WTC11 (cell line): ENCODE measurements at regions not wholly inside any gene's neighbourhood (a gene's known extent, or its start where the extent isn't known, plus 50 kb on each side); places are given as distances from the start of the nearest gene placed in this dataset.
A peak's percentile ranks its signal among the peaks of the same experiment; 100 is the strongest.

Experiments used
- ATAC-seq: fragments of 200-7000 bp; cut with Tn5 transposase; 2 replicates; pipeline ENCODE4 v1.10.0; 2021; ENCODE audit warnings: mild to moderate bottlenecking, moderate library complexity
- CTCF ChIA-PET: fragments of 300-600 bp; sonication (Branson Sonifier 250); formaldehyde crosslinking; loops from one replicate; lab custom pipeline; 2021; ENCODE audit warnings: antibody characterized with exemption; lab: Charles Lee
- POLR2A ChIA-PET: fragments of 350-600 bp; sonication (Branson Sonifier 250); formaldehyde crosslinking; loops from one replicate; lab custom pipeline; 2021; ENCODE audit warnings: antibody characterized with exemption; lab: Charles Lee
- DNase-seq: peaks from one replicate; pipeline ENCODE4 v3.0.0; 2021; ENCODE audit warnings: low spot score
- H3K27ac Mint-ChIP-seq: 2 replicates; pipeline ENCODE4 v1.8.0; 2021; ENCODE audit warnings: mixed read lengths
- H3K27me3 Mint-ChIP-seq: 2 replicates; pipeline ENCODE4 v1.8.0; 2021; ENCODE audit warnings: low read depth, mild to moderate bottlenecking, moderate library complexity, mixed read lengths
- H3K36me3 Mint-ChIP-seq: 2 replicates; pipeline ENCODE4 v1.8.0; 2021; ENCODE audit warnings: mixed read lengths
- H3K4me1 Mint-ChIP-seq: 2 replicates; pipeline ENCODE4 v1.8.0; 2022; ENCODE audit warnings: mixed read lengths
- H3K4me3 Mint-ChIP-seq: 2 replicates; pipeline ENCODE4 v1.8.0; 2021; ENCODE audit warnings: mild to moderate bottlenecking, moderate library complexity, mixed read lengths
- H3K9me3 Mint-ChIP-seq: 2 replicates; pipeline ENCODE4 v1.8.0; 2021; ENCODE audit warnings: mixed read lengths
- EMX1 ChIP-seq: fragments of 250-450 bp; sonication (Bioruptor Pico); IDR thresholded peaks from 2 replicates; pipeline ENCODE4 v1.8.0; 2021; ENCODE audit warnings: mild to moderate bottlenecking
- ETV6 ChIP-seq: sonication (generic); formaldehyde crosslinking; IDR thresholded peaks from 2 replicates; pipeline ENCODE4 v1.8.1; 2022; ENCODE audit warnings: mild to moderate bottlenecking, missing genetic modification reagents
- HMGA2 ChIP-seq: fragments of 250-450 bp; sonication (Bioruptor Pico); IDR thresholded peaks from 2 replicates; pipeline ENCODE4 v1.4.0; 2021; ENCODE audit warnings: mild to moderate bottlenecking, moderate library complexity
- JUN ChIP-seq: sonication (generic); formaldehyde crosslinking; IDR thresholded peaks from 2 replicates; pipeline ENCODE4 v1.8.0; 2023; ENCODE audit warnings: mild to moderate bottlenecking, missing genetic modification reagents
- PRRX2 ChIP-seq: fragments of 250-450 bp; sonication (Bioruptor Pico); IDR thresholded peaks from 2 replicates; pipeline ENCODE4 v1.8.0; 2021; ENCODE audit warnings: mild to moderate bottlenecking
- SOX15 ChIP-seq: fragments of 250-450 bp; sonication (Bioruptor Pico); IDR thresholded peaks from 2 replicates; pipeline ENCODE4 v1.9.0; 2021; ENCODE audit warnings: mild to moderate bottlenecking
- SP1 ChIP-seq: sonication (generic); formaldehyde crosslinking; conservative IDR thresholded peaks from 2 replicates; pipeline ENCODE4 v1.8.1; 2022; ENCODE audit warnings: missing genetic modification reagents
- ZNF138 ChIP-seq: sonication (generic); formaldehyde crosslinking; conservative IDR thresholded peaks from 2 replicates; pipeline ENCODE4 v1.8.1; 2022; ENCODE audit warnings: mild to moderate bottlenecking, moderate library complexity, missing genetic modification reagents
- ZNF232 ChIP-seq: sonication (generic); formaldehyde crosslinking; IDR thresholded peaks from 2 replicates; pipeline ENCODE4 v1.8.0; 2022; ENCODE audit warnings: mild to moderate bottlenecking, missing genetic modification reagents
- ZNF317 ChIP-seq: sonication (generic); formaldehyde crosslinking; IDR thresholded peaks from 2 replicates; pipeline ENCODE4 v1.8.1; 2023; ENCODE audit warnings: low read depth, mild to moderate bottlenecking, moderate library complexity, missing genetic modification reagents, borderline replicate concordance
- TF ChIP-seq, protein P1 (sequence below): fragments of 250-450 bp; sonication (Bioruptor Pico); IDR thresholded peaks from 2 replicates; pipeline ENCODE4 v1.9.0; 2021; ENCODE audit warnings: mild to moderate bottlenecking
- TF ChIP-seq, protein P2 (sequence below): sonication (generic); formaldehyde crosslinking; IDR thresholded peaks from 2 replicates; pipeline ENCODE4 v1.8.0; 2023; ENCODE audit warnings: missing genetic modification reagents, mild to moderate bottlenecking, borderline replicate concordance
- TF ChIP-seq, protein P3 (sequence below): sonication (generic); formaldehyde crosslinking; IDR thresholded peaks from 2 replicates; pipeline ENCODE4 v1.8.1; 2022; ENCODE audit warnings: low read depth, missing genetic modification reagents, borderline replicate concordance
- TF ChIP-seq, protein P4 (sequence below): sonication (generic); formaldehyde crosslinking; conservative IDR thresholded peaks from 2 replicates; pipeline ENCODE4 v1.8.1; 2022; ENCODE audit warnings: mild to moderate bottlenecking, missing genetic modification reagents
- TF ChIP-seq, protein P5 (sequence below): fragments of 200-600 bp; IDR thresholded peaks from 2 replicates; pipeline ENCODE4 v1.8.0; 2022; ENCODE audit warnings: antibody characterized with exemption
- TF ChIP-seq, protein P6 (sequence below): sonication (generic); formaldehyde crosslinking; IDR thresholded peaks from 2 replicates; pipeline ENCODE4 v1.8.0; 2023; ENCODE audit warnings: missing genetic modification reagents
- TF ChIP-seq, protein P7 (sequence below): fragments of 250-450 bp; sonication (Bioruptor Pico); conservative IDR thresholded peaks from 2 replicates; pipeline ENCODE4 v1.9.0; 2021; ENCODE audit warnings: mild to moderate bottlenecking

DNA sequence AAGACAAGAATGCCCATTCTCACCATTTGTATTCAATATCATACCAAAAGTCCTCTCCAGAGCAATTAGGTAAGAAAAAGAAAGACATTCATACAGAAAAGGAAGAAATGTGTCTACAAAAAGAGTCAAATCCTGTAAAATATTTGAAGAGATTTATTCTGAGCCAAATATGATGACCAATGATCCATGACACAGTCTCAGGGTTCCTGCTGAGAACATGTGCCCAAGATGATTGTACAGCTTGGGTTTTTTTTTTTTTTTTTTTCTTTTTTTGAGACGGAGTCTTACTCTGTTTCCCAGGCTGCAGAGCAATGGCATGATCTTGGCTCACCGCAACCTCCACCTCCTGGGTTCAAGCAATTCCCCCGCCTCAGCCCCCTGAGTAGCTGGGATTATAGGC, 296.2 kb downstream of the C12orf75 start:
- DNase-seq: no peak
- no peak overlapping the region for H3K27ac Mint-ChIP-seq
- POLR2A ChIA-PET: no interaction called here
- no peaks in the 10 kb centered on the region for H3K9me3 Mint-ChIP-seq
- CTCF ChIA-PET: interaction anchor here (0.7 to 1.4 kb wide), 4 partner anchors 32 to 371 kb away, joined by 3 to 4 read pairs (median 4); no protein-coding TSS in a partner anchor
- ATAC-seq: no peak
- H3K36me3 Mint-ChIP-seq: peaks cover 2% of the 10 kb centered on the region; the same call in 1 of the 2 replicates
- TF ChIP-seq, protein P1, sequence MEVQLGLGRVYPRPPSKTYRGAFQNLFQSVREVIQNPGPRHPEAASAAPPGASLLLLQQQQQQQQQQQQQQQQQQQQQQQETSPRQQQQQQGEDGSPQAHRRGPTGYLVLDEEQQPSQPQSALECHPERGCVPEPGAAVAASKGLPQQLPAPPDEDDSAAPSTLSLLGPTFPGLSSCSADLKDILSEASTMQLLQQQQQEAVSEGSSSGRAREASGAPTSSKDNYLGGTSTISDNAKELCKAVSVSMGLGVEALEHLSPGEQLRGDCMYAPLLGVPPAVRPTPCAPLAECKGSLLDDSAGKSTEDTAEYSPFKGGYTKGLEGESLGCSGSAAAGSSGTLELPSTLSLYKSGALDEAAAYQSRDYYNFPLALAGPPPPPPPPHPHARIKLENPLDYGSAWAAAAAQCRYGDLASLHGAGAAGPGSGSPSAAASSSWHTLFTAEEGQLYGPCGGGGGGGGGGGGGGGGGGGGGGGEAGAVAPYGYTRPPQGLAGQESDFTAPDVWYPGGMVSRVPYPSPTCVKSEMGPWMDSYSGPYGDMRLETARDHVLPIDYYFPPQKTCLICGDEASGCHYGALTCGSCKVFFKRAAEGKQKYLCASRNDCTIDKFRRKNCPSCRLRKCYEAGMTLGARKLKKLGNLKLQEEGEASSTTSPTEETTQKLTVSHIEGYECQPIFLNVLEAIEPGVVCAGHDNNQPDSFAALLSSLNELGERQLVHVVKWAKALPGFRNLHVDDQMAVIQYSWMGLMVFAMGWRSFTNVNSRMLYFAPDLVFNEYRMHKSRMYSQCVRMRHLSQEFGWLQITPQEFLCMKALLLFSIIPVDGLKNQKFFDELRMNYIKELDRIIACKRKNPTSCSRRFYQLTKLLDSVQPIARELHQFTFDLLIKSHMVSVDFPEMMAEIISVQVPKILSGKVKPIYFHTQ: no peak
- no peak for TF ChIP-seq ZNF138 (CRISPR knock-in tag)
- no peak for TF ChIP-seq HMGA2 (CRISPR knock-in tag)
- TF ChIP-seq, protein P2, sequence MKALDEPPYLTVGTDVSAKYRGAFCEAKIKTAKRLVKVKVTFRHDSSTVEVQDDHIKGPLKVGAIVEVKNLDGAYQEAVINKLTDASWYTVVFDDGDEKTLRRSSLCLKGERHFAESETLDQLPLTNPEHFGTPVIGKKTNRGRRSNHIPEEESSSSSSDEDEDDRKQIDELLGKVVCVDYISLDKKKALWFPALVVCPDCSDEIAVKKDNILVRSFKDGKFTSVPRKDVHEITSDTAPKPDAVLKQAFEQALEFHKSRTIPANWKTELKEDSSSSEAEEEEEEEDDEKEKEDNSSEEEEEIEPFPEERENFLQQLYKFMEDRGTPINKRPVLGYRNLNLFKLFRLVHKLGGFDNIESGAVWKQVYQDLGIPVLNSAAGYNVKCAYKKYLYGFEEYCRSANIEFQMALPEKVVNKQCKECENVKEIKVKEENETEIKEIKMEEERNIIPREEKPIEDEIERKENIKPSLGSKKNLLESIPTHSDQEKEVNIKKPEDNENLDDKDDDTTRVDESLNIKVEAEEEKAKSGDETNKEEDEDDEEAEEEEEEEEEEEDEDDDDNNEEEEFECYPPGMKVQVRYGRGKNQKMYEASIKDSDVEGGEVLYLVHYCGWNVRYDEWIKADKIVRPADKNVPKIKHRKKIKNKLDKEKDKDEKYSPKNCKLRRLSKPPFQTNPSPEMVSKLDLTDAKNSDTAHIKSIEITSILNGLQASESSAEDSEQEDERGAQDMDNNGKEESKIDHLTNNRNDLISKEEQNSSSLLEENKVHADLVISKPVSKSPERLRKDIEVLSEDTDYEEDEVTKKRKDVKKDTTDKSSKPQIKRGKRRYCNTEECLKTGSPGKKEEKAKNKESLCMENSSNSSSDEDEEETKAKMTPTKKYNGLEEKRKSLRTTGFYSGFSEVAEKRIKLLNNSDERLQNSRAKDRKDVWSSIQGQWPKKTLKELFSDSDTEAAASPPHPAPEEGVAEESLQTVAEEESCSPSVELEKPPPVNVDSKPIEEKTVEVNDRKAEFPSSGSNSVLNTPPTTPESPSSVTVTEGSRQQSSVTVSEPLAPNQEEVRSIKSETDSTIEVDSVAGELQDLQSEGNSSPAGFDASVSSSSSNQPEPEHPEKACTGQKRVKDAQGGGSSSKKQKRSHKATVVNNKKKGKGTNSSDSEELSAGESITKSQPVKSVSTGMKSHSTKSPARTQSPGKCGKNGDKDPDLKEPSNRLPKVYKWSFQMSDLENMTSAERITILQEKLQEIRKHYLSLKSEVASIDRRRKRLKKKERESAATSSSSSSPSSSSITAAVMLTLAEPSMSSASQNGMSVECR: no peak
- H3K4me3 Mint-ChIP-seq: no peak overlapping the region
- no peaks in the 10 kb centered on the region for H3K27me3 Mint-ChIP-seq
- peaks cover 18% of the 10 kb centered on the region for H3K4me1 Mint-ChIP-seq

DNA sequence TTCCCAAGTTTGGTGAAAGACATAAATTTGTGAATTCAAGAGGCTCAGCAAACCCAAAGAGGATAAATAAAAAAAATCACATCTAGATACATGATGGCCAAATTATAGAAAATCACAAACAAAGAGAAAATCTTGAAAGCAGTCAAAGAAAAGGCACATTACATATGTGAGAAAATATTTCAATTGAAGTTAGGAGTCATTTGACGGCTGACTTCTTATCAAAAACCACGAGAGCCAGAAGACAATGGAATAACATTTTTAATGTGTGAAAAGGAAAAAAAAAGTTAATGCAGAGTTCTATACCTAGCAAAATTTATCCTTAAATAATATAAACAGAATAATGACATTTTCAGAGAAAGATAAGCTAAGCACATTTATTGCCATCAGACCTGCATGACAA, 307.0 kb downstream of the C12orf75 start:
- peaks cover 29% of the 10 kb centered on the region for H3K36me3 Mint-ChIP-seq

DNA sequence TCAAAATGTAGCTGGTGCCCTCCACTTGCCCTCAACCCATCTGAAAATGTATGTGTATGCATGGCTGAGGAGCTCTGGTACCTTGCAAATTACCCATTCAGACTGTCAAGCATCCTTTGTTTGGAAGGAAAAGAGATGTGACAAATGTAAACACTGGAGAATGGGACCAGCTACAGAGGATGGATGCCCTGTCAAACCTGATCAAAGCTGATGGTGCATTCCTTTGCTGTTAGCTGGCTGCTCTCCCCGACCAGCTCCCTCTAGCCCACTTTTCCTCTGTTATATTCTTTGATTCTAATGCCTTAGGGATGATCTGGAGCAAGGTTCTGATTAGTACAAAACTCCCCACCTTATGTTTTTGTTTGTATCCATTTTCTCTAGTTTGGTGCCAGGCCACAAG, 310.3 kb downstream of the C12orf75 start:
- H3K27me3 Mint-ChIP-seq: no peaks in the 10 kb centered on the region; the same call in 1 of the 2 replicates
- H3K36me3 Mint-ChIP-seq: peaks cover 29% of the 10 kb centered on the region
- ATAC-seq: no peak
- ChIA-PET POLR2A (no interaction called here), CTCF (no interaction called here)
- no peak overlapping the region for H3K27ac Mint-ChIP-seq
- no peak for DNase-seq
- peaks cover 36% of the 10 kb centered on the region for H3K9me3 Mint-ChIP-seq
- no peak overlapping the region for H3K4me3 Mint-ChIP-seq
- peaks cover 22% of the 10 kb centered on the region for H3K4me1 Mint-ChIP-seq
- TF ChIP-seq PRRX2 (CRISPR knock-in tag) (no peak), JUN (CRISPR knock-in tag) (no peak), EMX1 (CRISPR knock-in tag) (no peak), SOX15 (no peak), ETV6 (CRISPR knock-in tag) (no peak), SP1 (no peak)
- TF ChIP-seq, protein P3, sequence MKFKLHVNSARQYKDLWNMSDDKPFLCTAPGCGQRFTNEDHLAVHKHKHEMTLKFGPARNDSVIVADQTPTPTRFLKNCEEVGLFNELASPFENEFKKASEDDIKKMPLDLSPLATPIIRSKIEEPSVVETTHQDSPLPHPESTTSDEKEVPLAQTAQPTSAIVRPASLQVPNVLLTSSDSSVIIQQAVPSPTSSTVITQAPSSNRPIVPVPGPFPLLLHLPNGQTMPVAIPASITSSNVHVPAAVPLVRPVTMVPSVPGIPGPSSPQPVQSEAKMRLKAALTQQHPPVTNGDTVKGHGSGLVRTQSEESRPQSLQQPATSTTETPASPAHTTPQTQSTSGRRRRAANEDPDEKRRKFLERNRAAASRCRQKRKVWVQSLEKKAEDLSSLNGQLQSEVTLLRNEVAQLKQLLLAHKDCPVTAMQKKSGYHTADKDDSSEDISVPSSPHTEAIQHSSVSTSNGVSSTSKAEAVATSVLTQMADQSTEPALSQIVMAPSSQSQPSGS (CRISPR knock-in tag): no peak
- TF ChIP-seq, protein P4, sequence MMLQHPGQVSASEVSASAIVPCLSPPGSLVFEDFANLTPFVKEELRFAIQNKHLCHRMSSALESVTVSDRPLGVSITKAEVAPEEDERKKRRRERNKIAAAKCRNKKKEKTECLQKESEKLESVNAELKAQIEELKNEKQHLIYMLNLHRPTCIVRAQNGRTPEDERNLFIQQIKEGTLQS (CRISPR knock-in tag): no peak
- TF ChIP-seq, protein P5, sequence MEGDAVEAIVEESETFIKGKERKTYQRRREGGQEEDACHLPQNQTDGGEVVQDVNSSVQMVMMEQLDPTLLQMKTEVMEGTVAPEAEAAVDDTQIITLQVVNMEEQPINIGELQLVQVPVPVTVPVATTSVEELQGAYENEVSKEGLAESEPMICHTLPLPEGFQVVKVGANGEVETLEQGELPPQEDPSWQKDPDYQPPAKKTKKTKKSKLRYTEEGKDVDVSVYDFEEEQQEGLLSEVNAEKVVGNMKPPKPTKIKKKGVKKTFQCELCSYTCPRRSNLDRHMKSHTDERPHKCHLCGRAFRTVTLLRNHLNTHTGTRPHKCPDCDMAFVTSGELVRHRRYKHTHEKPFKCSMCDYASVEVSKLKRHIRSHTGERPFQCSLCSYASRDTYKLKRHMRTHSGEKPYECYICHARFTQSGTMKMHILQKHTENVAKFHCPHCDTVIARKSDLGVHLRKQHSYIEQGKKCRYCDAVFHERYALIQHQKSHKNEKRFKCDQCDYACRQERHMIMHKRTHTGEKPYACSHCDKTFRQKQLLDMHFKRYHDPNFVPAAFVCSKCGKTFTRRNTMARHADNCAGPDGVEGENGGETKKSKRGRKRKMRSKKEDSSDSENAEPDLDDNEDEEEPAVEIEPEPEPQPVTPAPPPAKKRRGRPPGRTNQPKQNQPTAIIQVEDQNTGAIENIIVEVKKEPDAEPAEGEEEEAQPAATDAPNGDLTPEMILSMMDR: no peak

More for the DNA sequence above, 307.0 kb downstream of the C12orf75 start:
- TF ChIP-seq, protein P6, sequence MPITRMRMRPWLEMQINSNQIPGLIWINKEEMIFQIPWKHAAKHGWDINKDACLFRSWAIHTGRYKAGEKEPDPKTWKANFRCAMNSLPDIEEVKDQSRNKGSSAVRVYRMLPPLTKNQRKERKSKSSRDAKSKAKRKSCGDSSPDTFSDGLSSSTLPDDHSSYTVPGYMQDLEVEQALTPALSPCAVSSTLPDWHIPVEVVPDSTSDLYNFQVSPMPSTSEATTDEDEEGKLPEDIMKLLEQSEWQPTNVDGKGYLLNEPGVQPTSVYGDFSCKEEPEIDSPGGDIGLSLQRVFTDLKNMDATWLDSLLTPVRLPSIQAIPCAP (CRISPR knock-in tag): no peak
- TF ChIP-seq, protein P7, sequence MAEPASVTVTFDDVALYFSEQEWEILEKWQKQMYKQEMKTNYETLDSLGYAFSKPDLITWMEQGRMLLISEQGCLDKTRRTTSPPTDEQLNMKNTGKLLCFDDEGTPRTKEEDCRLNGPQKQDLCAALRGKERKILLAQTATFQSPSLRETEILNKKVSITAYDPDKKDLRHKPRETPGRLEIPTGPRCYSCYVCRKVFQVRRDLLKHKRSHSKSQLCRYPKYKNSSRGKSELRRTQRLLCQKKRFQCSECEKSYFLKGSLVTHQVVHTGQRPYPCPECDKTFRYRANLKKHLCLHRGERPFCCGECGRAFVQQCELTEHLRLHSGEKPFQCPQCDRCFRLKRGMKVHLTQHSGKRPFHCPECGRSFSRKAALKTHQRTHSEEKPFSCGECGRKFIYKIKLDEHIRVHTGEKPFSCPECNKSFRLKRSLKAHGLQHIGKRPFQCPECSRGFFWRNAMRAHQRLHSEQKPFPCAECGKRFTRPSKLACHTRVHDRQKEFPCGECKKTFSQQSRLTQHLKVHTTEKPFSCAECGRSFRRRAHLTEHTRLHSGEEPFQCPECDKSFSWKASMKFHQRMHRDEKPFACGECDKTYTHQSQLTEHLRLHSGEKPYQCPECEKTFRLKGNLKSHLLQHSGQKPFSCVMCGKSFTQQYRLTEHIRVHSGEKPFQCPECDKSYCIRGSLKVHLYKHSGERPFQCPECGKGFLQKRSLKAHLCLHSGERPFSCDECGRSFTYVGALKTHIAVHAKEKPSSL (CRISPR knock-in tag): no peak
- TF ChIP-seq ZNF232 (CRISPR knock-in tag) (no peak), ZNF317 (CRISPR knock-in tag) (peak; percentile 94)
- Mint-ChIP-seq H3K9me3 (peaks cover 44% of the 10 kb centered on the region), H3K4me1 (0 out of 2 replicates have a peak, but pooled peaks cover 3% of the 10 kb centered on the region), H3K27ac (no peak overlapping the region), H3K4me3 (no peak overlapping the region), H3K27me3 (no peaks in the 10 kb centered on the region; the same call in 1 of the 2 replicates)
- ATAC-seq (no peak), DNase-seq (no peak)
- CTCF ChIA-PET: no interaction called here
- POLR2A ChIA-PET: no interaction called here
